WI38 (cell line): ENCODE measurements at regions not wholly inside any gene's neighbourhood (a gene's known extent, or its start where the extent isn't known, plus 50 kb on each side); places are given as distances from the start of the nearest gene placed in this dataset.

Source experiments
- H3K4me3 ChIP-seq: 2 replicates; pipeline ENCODE4 v1.5.1; 2011; ENCODE audit warnings: low read depth, mild to moderate bottlenecking, control low read depth, low read length
- TF ChIP-seq, protein P1 (sequence below): IDR thresholded peaks from 2 replicates; pipeline ENCODE4 v1.5.1; 2012; ENCODE audit warnings: low read depth, mild to moderate bottlenecking, control low read depth, low read length

DNA sequence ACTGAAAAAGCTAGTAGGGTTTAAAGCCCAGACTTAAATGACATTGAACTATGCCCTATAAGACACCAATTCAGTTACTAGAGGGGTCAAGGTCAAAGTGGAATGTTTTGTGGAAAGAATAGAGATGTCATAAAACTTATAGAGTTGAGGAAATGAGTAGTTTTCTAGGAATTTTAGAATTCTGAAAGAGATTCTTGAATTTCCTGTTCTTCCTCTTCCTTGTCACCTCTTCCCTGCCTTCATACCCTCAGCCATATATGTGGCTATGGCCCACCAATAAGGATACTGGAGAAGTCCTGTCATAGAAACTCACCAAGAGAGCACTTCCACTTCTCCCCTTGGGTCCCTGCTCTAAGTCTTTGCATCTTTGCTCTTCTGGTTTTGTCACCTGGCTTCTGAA lies 104.9 kb upstream of the TGFBR2 start:
- H3K4me3 ChIP-seq = no peak overlapping the region
- TF ChIP-seq, protein P1, sequence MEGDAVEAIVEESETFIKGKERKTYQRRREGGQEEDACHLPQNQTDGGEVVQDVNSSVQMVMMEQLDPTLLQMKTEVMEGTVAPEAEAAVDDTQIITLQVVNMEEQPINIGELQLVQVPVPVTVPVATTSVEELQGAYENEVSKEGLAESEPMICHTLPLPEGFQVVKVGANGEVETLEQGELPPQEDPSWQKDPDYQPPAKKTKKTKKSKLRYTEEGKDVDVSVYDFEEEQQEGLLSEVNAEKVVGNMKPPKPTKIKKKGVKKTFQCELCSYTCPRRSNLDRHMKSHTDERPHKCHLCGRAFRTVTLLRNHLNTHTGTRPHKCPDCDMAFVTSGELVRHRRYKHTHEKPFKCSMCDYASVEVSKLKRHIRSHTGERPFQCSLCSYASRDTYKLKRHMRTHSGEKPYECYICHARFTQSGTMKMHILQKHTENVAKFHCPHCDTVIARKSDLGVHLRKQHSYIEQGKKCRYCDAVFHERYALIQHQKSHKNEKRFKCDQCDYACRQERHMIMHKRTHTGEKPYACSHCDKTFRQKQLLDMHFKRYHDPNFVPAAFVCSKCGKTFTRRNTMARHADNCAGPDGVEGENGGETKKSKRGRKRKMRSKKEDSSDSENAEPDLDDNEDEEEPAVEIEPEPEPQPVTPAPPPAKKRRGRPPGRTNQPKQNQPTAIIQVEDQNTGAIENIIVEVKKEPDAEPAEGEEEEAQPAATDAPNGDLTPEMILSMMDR = no peak

GRCh38 chr3:30502051-30502741 lies 104.2 kb upstream of the TGFBR2 start:
- TF ChIP-seq, protein P1 = no peak

GRCh38 chr3:30502742-30503073 lies 103.7 kb upstream of the TGFBR2 start:
- TF ChIP-seq, protein P1 = no peak
- H3K4me3 ChIP-seq = no peak overlapping the region

More at GRCh38 chr3:30502051-30502741, 104.2 kb upstream of the TGFBR2 start:
- H3K4me3 ChIP-seq = no peak overlapping the region

DNA sequence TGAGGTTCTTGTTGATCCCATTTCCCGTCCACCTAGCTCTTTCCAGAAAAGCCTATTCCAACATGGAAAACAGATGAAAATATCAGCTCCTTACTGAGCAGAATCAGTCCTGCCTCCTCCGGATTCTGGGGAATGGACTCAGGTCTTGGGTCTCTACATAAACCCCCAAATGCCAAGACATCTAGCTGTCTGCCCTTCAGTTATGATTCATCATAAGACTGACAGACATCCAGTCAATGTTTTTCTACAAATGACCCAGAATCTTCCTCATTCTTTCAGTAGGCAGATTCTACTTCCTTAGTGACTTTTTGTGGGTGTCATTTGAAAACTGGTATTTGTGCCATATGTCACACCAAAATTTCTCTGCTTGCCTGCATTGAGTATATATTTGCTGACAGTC lies 103.0 kb upstream of the TGFBR2 start:
- H3K4me3 ChIP-seq = no peak overlapping the region
- TF ChIP-seq, protein P1 = no peak

- TF ChIP-seq, protein P1 = no peak
Observed at GRCh38 chr3:30504939-30505338, 101.5 kb upstream of the TGFBR2 start.

GRCh38 chr3:30505866-30506520 lies 100.4 kb upstream of the TGFBR2 start:
- H3K4me3 ChIP-seq = no peak overlapping the region
- TF ChIP-seq, protein P1 = no peak

More at GRCh38 chr3:30504939-30505338, 101.5 kb upstream of the TGFBR2 start:
- no peak overlapping the region for H3K4me3 ChIP-seq

GRCh38 chr3:30508339-30508738 lies 98.1 kb upstream of the TGFBR2 start:
- TF ChIP-seq, protein P1 = no peak
- no peak overlapping the region for H3K4me3 ChIP-seq
